Forelimb muscle (tissue), 1 donor: ENCODE measurements at regions not wholly inside any gene's neighbourhood (a gene's known extent, or its start where the extent isn't known, plus 50 kb on each side); places are given as distances from the start of the nearest gene placed in this dataset.

Experiments used
- DNase-seq: peaks from one replicate; pipeline ENCODE4 v3.0.0-alpha.2; 2013; ENCODE audit warnings: low read depth

DNA sequence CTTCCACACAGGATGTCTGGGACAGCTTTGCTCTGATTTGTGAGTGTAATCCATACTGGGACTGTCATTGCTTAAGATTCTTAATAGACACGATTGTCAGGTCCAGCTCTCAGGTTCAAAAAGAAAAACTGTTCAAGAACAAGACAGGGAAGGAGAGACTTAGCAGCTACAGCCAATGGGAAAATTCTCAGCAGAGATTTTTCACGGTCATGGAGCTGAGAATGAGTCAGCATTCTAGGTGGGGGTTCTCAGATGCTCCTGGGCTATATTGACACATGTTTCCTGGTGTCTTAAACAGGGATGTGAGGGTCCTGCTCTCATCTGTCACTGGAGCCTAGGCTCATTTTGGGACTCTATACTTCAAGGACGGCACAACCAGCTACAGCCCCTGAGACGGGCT, 318.3 kb downstream of the RRAGC start:
- no peak for DNase-seq

DNA sequence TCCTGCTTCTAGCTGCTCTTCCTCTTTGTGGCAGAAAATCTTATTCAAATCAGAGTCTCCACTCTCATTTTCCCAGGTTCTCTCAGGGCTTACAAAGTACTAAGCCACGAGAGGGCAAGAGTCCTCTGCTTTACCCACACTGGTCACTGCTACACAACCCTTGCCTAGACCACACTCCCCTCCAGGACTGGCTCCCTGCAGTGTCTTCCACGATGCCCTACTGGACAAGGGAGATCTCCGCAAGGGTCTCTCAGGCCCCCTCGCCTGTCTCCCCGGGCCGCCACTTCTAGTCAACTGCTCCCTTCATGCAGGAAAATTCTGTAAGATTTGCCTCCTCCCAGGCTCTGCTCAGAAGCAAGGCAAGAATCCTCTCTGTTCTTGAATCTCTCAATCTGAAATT, 319.6 kb downstream of the RRAGC start:
- no peak for DNase-seq

DNA sequence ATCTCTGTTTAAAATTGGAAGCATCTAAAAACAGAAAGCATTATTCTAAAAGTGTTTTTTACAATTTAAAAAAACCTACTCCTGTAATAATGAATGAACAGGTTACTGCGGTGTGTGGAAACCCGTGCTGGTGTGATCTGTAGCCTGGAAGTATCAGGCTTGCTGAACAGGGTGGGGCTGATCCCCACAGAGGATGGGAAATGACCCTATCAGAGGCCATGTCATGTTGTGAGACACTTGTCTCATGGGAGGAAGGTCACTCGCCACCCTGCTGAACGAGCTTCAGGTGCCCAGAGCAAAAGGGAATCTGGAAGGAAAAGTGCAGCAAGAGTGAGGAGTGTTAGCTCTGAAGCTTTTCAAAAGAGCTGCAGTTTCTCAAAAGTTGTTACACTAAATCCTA, 320.7 kb downstream of the RRAGC start:
- DNase-seq: no peak

DNA sequence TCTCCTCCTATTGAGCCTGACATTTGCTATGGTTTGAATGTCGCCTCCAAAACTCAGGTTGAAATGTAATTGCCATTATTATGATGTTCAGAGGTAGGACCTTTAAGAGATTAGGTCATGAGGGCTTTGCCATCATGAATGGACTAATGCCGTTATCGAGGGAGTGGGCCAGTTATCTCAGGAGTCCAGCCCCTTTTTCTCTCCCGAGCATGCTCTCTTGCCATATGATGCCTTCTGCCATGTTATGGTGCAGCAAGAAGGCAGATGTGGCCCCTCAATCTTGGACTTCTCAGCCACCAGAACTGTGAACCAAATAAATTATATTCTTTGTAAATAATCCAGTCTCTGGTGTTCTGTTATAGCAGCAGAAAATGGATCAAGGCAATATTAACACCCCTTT, 323.5 kb downstream of the RRAGC start:
- DNase-seq: no peak

DNA sequence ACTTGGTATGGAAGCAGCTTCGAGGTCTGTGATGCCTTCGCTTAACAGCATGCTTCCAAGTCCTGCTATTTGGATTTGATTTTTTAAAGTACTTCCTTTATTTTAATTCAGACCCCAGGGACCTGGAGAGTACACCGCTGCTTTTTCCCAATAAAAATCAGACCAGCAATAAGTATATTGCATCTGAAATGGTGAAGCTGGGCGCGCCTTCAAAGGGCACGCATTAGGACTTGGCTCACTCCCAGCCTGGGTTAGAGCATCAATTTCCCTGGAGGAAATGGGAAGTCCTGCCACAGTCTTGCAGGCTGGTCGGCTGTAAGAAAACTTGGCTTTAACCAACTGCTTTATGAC, 325.1 kb downstream of the RRAGC start:
- no peak for DNase-seq

DNA sequence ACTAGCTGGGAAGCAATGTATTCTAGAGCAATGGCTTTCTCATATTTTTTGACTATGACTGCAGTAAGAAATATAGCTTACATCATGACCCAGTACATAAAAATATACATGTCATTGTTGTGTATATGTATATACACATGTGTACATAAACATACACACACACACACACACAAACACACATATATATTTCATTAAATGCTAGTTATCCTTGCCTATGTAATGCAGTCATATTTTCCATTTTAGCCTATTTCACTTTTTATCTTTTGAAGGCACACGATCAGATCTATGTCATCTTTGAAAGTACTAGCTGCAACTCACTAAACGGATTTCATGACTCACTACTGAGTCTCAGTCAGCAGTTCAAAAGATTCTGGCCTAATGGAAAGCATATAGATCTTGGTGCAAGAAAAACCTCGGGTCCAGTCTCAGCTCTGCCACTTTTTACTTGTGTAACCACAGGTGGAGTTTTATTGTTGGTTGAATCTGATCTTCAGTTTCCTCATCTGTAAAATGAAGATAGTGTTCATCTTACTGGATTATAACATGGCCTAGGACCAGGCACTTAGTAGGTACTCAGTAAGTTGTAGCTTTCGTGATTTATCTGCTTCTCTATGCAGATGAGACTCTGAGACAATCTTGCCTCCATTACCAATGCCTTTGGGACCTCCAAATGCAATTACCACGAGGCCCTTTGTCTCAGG, 325.6 kb downstream of the RRAGC start:
- DNase-seq: no peak

DNA sequence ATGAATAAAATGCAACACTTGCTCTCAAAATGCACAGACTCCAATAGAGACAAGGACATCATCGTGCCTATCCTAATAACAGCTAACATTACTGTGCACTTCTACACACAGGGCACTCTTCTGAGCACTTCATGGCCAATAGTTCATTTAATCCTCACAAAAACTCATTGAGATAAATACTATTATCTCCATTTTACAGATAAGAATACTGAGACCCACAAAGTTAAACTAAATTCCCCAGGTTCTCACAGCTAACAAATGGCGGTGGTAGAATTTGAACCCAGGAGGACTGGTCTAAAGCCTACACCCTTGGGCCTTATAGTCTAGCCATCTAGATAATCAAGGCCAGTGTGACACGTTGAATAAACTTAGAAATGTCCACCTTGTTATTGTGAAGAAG, 328.6 kb downstream of the RRAGC start:
- DNase-seq: no peak

DNA sequence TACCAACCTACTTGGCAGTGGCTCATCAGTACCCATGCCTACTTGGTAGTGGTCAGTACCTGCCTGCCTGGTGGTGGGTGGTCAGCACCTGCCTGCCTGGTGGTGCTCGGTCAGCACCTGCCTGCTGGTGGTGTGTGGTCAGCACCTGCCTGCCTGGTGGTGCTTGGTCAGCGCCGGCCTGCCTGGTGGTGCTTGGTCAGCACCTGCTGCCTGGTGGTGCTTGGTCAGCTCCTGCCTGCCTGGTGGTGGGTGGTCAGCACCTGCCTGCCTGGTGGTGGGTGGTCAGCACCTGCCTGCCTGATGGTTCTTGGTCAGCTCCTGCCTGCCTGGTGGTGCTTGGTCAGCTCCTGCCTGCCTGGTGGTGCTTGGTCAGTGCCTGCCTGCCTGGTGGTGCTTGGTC, 329.6 kb downstream of the RRAGC start:
- DNase-seq: no peak

DNA sequence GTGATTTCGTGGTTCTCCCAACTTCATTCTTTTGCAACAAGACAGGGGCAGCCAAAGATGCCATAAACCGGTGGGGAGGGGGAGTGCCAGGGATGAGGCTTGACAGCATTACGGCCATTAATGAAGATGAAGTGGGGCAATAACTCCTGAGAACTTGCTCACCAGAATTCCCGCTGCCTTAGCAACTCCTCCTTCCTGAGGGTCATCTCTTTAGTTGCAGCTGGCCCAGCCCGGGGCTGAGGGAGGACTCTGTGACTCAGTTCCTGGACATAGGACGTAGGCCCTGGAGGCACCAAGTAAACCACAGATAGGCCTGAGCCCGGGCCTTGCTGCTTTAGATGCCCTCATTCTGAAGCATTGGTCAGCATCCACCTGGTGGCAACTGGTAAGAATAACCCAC, 330.2 kb downstream of the RRAGC start:
- no peak for DNase-seq

DNA sequence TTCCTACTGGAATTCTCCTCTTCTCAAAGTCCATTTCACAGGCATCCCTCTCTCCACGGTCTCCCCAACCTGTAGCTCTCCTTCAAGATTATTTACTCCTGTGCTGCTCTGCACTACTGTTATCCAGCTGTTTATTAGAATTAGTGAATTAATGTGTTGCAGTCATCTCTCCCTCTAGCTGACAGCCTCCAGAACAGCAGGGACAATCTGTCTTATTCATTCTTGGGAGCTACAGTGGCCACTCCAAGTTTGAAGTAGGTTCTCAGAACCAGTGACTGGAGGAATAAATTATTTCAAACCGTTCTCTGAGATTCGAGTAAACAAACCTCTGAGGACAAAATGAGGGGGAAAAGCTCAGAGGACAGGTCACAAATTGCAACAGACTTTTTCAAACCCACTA, 330.9 kb downstream of the RRAGC start:
- no peak for DNase-seq

DNA sequence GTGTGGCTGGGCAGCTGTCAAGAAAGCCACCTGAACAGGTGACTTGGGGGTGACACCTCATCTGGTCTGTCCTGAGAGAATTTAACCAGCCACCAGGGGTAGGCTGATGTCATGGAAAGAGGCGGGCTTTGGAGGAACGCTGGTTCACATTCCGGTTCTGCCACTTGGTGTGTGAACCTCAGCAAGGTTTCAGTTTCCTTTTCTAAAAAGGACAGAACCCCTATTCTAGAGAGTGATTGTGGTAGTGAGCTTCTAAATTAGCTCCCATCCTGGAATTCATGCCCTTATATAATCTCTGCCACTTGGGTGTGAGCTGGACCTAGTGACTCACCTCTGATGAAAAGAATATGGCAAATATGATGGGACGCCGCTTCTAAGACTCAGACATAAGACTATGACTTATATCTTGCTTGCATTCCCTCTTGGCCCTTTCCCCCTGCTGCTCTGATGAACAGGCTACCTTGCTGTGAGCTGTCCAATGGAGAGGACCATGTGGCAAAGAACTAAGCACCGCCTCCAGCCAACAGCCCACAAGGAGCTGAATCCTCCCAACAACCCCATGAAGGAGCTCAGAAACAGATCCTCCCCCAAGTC, 332.1 kb downstream of the RRAGC start:
- no peak for DNase-seq

DNA sequence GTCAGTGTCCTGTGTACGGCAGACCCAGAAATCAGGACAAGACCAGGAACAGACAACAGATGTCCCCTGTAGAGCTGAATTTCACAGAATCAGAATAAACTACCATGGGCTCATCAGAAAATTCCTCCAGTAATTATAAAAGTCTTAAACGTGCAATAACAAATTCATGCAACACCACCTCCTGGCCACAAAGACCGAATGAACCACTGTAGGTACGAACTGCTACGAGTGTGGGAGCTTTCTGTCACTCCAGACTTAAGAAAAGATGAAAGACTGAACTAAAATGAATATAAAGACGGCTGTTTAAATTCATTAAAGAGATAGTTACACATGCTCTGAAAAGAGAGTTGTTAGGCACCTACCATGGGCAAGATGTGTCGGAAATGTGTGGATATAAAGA, 333.5 kb downstream of the RRAGC start:
- no peak for DNase-seq

DNA sequence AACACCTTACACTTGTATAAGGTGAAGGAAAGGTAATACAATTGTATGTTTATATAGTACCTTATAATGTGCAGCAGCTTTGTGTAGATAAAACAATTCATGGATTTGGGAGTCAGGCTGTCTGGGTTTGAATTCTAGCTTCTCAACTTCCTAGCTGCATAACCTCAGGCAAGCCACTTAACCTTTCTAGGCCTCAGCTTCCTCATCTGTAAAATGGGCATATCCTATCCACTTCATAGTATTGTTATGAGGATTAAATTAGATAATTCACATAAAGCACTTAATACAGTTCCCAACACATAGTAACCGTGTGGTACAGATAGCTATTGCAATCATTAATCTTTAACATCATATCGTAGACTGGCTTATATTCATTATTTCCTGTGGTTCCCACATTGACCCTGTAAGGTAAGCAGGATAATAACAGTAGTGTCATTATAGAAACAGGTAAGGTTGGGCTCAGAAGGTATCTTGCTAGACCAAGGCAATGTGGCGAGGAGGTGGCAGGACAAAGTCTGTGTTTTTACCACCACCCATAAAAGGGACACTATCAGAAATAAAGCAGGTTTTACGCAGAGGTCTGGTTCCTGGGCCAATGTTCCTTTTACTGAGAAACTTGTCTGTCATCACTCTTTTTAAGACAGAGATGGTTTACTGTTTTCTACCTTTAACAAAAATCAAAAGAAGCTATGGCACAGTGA, 334.1 kb downstream of the RRAGC start:
- DNase-seq: no peak

DNA sequence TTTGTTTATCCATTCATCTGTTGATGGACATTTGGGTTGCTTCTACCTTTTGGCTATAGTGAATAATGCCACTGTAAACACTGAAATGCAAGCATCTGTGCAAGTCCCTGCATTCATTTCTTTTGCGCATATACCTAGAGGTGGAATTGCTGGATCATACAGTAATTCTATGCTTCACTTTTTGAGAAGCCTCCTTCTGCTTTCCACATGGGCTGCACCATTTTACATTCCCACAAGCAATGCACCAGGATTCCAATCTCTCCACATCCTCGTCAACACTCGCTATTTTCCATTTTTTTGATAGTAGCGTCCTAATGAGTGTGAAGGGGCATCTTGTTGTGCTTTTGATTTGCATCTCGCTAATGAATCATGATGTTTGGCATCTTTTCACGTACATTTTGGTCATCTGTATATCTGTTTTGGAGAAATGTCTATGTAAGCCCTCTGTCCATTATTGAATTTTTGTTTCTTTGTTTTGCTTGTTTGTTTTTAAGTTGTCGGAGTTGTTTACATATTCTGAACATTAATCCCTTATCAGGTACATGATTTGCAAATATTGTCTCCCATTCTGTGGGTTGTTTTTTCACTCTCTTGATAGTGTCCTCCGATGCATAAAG, 335.4 kb downstream of the RRAGC start:
- no peak for DNase-seq

DNA sequence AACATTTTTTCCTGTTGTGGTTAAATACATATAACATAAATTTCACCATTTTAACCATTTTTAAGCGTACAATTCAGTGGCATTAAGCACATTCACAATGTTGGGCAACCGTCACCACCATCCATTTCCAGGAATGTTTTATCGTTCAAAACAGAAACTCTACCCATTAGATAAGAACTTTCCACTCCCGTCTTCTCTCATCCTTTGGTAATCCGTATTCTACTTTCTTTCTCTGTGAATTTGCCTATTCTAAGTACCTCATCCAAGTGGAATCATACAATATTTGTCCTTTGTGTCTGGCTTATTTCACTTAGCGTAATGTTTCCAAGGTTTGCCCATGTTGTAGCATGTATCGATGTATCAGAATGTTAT, 336.0 kb downstream of the RRAGC start:
- no peak for DNase-seq

DNA sequence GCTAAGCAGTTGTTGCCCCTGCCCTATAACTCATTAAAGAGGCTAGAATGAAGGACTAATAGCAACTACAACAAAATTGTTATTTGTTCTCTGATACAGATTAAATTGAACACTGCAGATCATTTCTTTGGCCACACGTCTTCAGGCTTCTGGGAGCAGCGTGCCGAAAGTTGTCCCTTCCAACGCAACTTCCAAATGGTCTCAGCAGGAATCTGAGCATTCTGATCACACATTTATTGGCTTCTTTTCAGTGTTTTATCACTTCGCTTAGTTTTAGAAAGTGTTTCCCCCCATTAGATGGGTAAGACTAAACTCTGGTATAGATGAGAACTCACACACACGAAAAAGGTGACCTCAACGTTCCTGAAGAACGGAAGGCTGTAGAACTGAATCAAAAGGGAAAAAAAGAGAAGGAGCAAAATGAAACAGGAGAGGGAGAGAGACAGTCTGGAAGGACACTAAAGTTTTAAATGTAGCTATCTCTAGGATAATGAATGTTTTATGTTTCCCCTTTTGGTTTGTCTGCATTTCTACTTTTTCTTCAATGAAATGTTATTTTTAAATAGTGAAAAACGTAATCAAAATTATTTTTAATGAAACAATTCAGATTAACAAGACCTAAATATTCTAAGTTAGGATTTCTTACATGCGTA, 336.5 kb downstream of the RRAGC start:
- no peak for DNase-seq

DNA sequence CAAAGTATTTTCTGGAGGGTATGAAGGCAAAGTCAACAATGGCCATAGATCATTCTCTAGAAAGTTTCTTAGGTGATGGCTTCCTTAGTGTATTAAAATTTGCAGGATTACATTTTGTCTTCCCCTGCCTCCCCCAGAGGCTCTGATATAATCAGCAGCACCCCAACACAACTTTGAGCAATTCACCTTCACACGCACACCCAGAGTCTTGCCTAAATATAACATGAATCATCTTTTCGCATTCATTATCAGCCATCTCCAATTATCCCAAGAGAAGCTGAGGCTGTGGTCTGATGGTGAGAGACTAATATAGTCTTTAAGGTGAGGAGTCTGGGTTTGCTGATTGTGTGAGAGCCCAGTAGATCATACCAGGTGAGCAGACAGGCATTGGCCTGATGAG, 343.0 kb downstream of the RRAGC start:
- no peak for DNase-seq

DNA sequence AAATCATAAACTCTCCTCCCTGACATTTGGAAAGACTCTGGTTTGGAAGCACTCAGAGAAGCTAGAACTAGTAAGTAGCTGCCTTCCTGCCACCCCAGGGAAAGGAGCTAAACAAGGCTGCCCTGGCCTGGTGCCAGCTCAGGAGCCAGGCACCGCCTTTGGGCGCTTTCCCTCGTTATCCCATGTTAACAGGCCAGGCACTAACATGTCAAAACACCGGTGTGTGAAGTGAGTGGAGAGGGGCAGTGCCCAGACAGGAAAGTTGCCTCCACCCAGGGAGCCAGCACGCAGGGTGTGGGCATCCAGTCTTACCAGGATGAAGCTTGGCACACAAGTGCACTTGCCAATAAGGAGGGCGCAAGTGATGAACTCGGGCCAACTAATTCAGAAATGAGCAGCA, 346.8 kb downstream of the RRAGC start:
- DNase-seq: no peak

DNA sequence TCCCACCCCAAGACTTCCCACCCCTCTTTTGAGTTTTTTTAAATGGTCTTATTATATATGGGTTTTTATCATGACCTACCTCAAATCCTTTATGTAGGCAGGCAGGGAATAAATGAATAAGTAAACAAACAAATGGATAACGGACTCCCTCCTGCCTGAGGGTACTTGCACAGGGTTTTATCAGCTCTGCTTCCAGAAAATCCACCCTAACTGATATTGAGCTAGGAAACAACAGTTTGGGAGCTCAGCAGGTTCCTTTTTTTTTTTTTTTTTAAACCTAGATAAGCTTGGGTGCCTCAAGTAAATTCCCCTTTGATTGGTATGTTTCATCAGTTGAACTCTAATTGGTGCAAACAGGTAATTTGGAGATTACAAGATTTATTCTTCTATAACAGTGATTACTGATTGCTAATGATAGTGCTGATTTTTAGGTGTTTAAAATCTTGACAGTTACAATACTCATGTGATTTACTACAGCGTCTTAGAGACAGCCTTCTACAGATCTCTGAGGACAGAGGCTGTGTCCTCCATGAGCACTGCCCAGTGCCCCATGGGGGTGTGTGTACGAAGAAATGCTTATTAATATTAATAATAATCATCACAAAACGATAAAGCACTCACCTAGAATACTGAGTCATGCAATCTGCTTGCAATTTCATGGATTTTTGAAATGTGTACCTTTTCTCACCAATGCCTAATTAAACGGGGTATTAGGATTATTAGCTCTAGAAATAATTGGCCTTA, 347.4 kb downstream of the RRAGC start:
- no peak for DNase-seq

DNA sequence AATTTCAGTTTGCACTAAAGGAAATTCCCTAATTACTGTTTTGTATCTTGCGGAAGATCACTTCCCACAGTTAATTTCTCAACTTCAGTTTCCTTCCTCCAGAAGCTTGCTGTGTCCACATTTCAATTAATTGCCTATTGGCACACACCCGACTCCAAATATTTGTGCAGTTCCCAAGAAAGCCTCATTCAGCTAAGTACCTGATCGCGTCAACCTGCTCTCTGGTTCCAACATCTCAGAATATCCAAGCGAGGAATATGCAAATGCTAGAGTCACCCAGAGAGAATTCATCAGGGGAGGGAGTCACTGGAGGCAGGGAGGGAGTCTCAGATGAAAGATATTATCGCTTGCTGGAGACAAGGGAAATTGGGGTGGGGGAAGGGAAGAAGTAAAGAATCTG, 351.3 kb downstream of the RRAGC start:
- DNase-seq: no peak

DNA sequence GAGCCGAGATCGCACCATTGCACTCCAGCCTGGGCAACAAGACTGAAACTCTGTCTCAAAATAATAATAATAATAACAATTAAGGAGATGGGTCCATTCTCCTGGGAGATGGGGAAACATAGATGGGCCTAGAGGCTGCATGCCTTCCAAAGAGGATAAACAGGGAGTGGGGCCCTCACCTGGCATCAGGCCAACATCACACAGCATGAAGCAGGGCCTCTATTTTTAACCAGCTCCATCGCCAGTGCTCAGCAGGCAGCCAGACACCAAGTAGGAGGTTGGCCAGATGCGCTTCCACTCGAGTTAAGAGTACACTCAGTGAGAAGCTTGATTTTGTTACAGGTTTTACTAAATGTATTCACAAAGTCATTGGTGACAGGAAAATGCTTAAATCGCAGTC, 352.0 kb downstream of the RRAGC start:
- DNase-seq: no peak

DNA sequence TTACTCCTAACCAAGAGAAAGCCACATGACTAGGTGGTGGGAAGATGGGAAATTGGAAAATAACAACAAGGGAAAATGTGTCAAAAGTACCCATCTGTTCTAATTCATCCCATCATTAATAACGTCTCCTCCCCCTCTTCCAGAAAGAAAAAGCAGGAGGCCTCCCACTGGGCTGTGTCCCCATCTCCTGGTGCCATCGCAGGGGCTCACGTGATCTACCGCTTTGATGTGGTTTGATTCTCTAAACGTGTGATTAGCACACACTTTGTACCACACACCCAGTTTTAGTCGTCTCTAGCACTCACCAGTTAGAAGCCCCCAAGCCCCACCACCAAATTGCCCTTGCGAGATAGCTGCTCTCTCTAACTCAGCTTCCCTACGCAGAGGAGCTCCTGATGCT, 353.6 kb downstream of the RRAGC start:
- DNase-seq: no peak
